Memory B cell (primary cell): ENCODE measurements at regions not wholly inside any gene's neighbourhood (a gene's known extent, or its start where the extent isn't known, plus 50 kb on each side); places are given as distances from the start of the nearest gene placed in this dataset.
A peak's percentile ranks its signal among the peaks of the same experiment; 100 is the strongest.
"Not testable (repeated sequence)": the region's sequence is repeated elsewhere in the genome, so short reads cannot be mapped to it uniquely, and the experiment has no call there.

Experiments used
- ATAC-seq: fragments of 150-1000 bp; cut with Tn5 transposase; 2 replicates; pipeline ENCODE4 v1.10.0; 2021; ENCODE audit warnings: low read depth, mild to moderate bottlenecking, moderate library complexity
- DNase-seq, 2 donors: peaks; one replicate each; pipeline ENCODE4 v3.0.0; 2022; ENCODE audit warnings: low spot score in 2 of 2
- H3K27ac Mint-ChIP-seq: one replicate; pipeline ENCODE4 v1.8.0; 2022; ENCODE audit warnings: mild to moderate bottlenecking, moderate library complexity, mixed read lengths
- H3K27me3 Mint-ChIP-seq: one replicate; pipeline ENCODE4 v1.8.0; 2022; ENCODE audit warnings: mixed read lengths
- H3K36me3 Mint-ChIP-seq: one replicate; pipeline ENCODE4 v1.8.0; 2022; ENCODE audit warnings: mild to moderate bottlenecking, mixed read lengths
- H3K4me1 Mint-ChIP-seq: one replicate; pipeline ENCODE4 v1.8.0; 2022; ENCODE audit warnings: mixed read lengths
- H3K4me3 Mint-ChIP-seq: one replicate; pipeline ENCODE4 v1.8.0; 2022; ENCODE audit warnings: mild to moderate bottlenecking, moderate library complexity, mixed read lengths
- H3K9me3 Mint-ChIP-seq: one replicate; pipeline ENCODE4 v1.8.0; 2022; ENCODE audit warnings: mixed read lengths

GRCh38 chr4:81343536-81343935 lies 128.2 kb downstream of the RASGEF1B start:
- peaks cover 8% of the 10 kb centered on the region for H3K27me3 Mint-ChIP-seq
- no peak overlapping the region for H3K27ac Mint-ChIP-seq
- DNase-seq, result no peak
- H3K9me3 Mint-ChIP-seq, result no peaks in the 10 kb centered on the region
- no peak for ATAC-seq
- H3K36me3 Mint-ChIP-seq, result peaks cover 4% of the 10 kb centered on the region
- no peaks in the 10 kb centered on the region for H3K4me1 Mint-ChIP-seq
- no peak overlapping the region for H3K4me3 Mint-ChIP-seq

DNA sequence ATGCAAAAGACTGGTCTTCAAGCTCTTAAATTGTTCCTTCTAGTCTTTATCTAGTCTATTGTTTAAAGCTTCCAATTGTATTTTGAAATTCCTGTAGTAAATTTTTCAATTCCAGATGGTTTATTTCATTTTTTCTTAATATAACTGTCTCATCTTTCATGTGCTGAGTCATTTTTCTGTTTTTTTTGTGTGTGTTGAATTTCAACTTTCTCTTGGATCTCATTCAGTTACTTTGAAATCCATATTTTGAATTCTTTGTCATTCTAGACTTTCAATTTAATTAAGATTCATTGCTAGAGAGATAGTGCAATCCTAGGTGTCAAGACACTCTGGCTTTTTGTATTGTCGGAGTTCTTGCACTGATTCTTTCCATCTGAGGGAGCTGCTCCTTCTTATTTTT lies 128.0 kb upstream of the PRKG2 start:
- DNase-seq, result no peak
- Mint-ChIP-seq H3K9me3 (no peaks in the 10 kb centered on the region), H3K4me1 (no peaks in the 10 kb centered on the region), H3K27ac (no peak overlapping the region), H3K36me3 (peaks cover 4% of the 10 kb centered on the region), H3K4me3 (no peak overlapping the region), H3K27me3 (peaks cover 8% of the 10 kb centered on the region)
- no peak for ATAC-seq

DNA sequence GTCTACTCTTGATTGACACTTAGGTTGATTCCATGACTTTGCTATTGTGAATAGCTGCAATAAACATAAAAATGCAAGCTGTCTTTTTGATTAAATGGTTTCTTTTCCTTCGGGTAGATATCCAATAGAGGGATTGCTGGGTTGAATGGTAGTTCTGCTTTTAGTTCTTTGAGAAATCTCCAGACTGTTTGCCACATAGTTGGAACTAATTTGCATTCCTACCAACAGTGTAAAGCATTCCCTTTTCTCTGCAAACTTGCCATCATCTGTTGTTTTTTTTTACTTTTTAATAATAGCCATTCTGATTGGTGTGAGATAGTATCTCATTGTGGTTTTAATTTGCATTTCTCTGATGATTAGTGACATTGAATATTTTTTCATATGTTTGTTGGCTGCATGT lies 122.2 kb upstream of the PRKG2 start:
- Mint-ChIP-seq H3K4me3 (no peak overlapping the region), H3K4me1 (no peaks in the 10 kb centered on the region), H3K36me3 (no peaks in the 10 kb centered on the region), H3K9me3 (peaks cover 1% of the 10 kb centered on the region), H3K27me3 (no peaks in the 10 kb centered on the region), H3K27ac (no peak overlapping the region)
- DNase-seq (no peak), ATAC-seq (no peak)

- Mint-ChIP-seq H3K27ac (no peak overlapping the region), H3K4me3 (no peak overlapping the region), H3K9me3 (peaks cover 1% of the 10 kb centered on the region), H3K36me3 (no peaks in the 10 kb centered on the region), H3K4me1 (no peaks in the 10 kb centered on the region), H3K27me3 (no peaks in the 10 kb centered on the region)
- ATAC-seq, result no peak
- DNase-seq, result no peak
These were observed 120.3 kb upstream of the PRKG2 start for GRCh38 chr4:81335122-81335912.

GRCh38 chr4:81330018-81330417 lies 115.0 kb upstream of the PRKG2 start:
- Mint-ChIP-seq H3K4me1 (no peaks in the 10 kb centered on the region), H3K27me3 (no peaks in the 10 kb centered on the region), H3K4me3 (no peak overlapping the region), H3K36me3 (no peaks in the 10 kb centered on the region), H3K9me3 (peaks cover 2% of the 10 kb centered on the region), H3K27ac (no peak overlapping the region)
- DNase-seq (no peak), ATAC-seq (no peak)

DNA sequence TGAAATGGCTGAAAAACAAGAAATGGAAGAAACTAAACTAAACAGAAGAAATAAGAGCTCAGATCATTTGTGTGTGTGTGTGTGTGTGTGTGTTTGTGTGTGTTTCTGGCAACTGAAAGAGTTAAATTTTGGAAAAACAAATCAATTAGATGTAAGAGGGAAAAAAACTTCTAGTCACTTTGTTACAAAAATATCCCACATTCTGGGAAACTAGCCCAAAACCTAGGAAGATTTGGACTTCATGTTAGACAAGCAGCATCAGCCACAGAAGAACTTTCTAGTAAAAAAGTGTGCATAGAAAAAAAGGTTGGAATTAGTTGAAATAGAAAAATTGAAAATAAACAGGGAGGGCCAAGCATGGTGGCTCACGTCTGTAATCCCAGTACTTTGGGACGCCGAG lies 111.6 kb upstream of the PRKG2 start:
- no peaks in the 10 kb centered on the region for H3K4me1 Mint-ChIP-seq
- no peak for DNase-seq
- H3K9me3 Mint-ChIP-seq, result peaks cover 6% of the 10 kb centered on the region
- H3K4me3 Mint-ChIP-seq, result no peak overlapping the region
- H3K27me3 Mint-ChIP-seq, result peaks cover 2% of the 10 kb centered on the region
- H3K27ac Mint-ChIP-seq, result no peak overlapping the region
- ATAC-seq, result no peak
- no peaks in the 10 kb centered on the region for H3K36me3 Mint-ChIP-seq

GRCh38 chr4:81324594-81324993 lies 109.6 kb upstream of the PRKG2 start:
- H3K27me3 Mint-ChIP-seq, H3K27ac Mint-ChIP-seq, H3K9me3 Mint-ChIP-seq, H3K36me3 Mint-ChIP-seq, H3K4me3 Mint-ChIP-seq, H3K4me1 Mint-ChIP-seq, DNase-seq, ATAC-seq: not testable (repeated sequence)

DNA sequence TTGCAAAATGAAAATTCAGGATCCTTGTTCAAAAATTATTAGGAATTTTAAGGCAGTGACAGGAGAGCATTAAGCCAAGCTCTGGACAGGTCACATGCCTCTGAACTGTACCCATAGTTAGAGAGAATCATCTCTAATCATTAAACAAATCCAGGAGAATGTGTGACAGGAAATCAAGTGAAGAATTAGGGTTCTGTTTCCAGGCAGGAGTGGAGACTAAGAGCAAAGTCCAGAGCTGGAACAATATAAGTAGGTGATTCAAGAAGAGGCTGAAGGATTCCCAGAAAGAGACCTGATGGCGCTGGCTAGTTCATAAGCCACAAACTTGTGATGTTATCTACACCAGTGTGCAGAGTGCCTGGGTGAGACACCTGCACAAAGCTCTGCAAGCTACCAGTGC lies 104.6 kb upstream of the PRKG2 start:
- no peak for ATAC-seq
- H3K4me3 Mint-ChIP-seq, result no peak overlapping the region
- no peaks in the 10 kb centered on the region for H3K36me3 Mint-ChIP-seq
- H3K9me3 Mint-ChIP-seq, result peaks cover 4% of the 10 kb centered on the region
- peaks cover 5% of the 10 kb centered on the region for H3K4me1 Mint-ChIP-seq
- no peak overlapping the region for H3K27ac Mint-ChIP-seq
- DNase-seq, result no peak
- peaks cover 4% of the 10 kb centered on the region for H3K27me3 Mint-ChIP-seq

GRCh38 chr4:81314897-81315470 lies 100.0 kb upstream of the PRKG2 start:
- Mint-ChIP-seq H3K4me1 (peaks cover 8% of the 10 kb centered on the region), H3K27me3 (peaks cover 4% of the 10 kb centered on the region), H3K36me3 (no peaks in the 10 kb centered on the region), H3K4me3 (no peak overlapping the region), H3K9me3 (no peaks in the 10 kb centered on the region), H3K27ac (peak overlapping the region; percentile 39)
- DNase-seq (no peak), ATAC-seq (no peak)

DNA sequence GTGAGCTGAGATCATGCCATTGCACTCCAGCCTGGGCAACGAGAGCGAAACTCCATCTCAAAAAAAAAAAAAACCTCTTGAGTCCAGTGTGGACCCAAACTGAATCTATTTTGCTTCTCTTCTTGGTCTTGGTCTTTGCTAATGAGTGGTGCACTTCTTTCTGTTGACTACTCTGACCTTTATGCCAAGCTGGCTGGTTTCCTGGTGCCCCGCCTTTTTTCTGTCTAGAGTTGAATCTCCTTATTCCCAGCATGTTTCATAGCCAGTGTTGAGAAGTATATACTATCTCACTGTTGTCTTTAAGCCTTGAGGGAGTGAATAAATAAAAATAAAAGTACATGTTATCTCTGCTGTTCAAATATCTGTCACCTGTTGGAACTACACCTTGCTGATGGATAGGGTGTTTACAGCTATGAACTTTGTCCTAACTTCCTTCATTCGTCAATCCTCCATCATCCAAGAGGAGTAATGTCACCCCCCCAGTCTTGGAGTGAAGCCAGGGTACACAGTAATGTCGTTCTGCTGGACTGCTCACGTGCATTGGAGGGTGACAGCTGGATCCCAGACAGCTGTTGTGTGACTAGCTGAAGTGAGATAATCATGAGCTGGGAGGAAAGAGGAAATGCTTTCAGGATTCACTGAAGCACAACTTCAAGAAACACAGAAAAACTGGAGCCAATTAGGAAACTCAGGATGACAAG lies 99.3 kb upstream of the PRKG2 start:
- Mint-ChIP-seq H3K27me3 (peaks cover 3% of the 10 kb centered on the region), H3K9me3 (no peaks in the 10 kb centered on the region), H3K27ac (peak overlapping the region; percentile 39), H3K4me3 (no peak overlapping the region), H3K4me1 (peaks cover 8% of the 10 kb centered on the region), H3K36me3 (no peaks in the 10 kb centered on the region)
- no peak for DNase-seq
- ATAC-seq, result no peak

DNA sequence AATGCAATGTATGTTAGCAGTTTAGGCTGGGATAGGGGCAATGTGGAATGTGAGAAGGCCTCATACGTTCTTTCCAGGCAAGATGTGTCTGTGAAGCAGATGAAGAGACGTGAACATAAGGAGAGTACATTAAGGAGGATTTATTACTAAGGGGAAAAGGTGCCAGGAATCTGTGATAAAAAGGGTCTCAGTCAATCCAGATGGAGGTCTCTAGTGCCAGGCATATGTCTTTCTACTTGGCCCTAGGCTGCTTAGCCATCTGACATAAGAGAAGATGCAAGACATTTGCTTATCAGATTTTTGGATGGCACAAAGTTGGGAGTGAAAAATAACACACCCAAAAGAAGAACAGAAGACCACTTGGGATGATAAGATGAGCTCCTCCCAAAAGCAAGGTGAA lies 93.0 kb upstream of the PRKG2 start:
- DNase-seq (no peak), ATAC-seq (no peak)
- H3K36me3 Mint-ChIP-seq, result no peaks in the 10 kb centered on the region
- H3K4me3 Mint-ChIP-seq, result no peak overlapping the region
- peaks cover 7% of the 10 kb centered on the region for H3K27me3 Mint-ChIP-seq
- no peaks in the 10 kb centered on the region for H3K9me3 Mint-ChIP-seq
- H3K4me1 Mint-ChIP-seq, result no peaks in the 10 kb centered on the region
- H3K27ac Mint-ChIP-seq, result no peak overlapping the region

- no peak overlapping the region for H3K27ac Mint-ChIP-seq
- H3K4me1 Mint-ChIP-seq, result no peaks in the 10 kb centered on the region
- peaks cover 4% of the 10 kb centered on the region for H3K27me3 Mint-ChIP-seq
- H3K4me3 Mint-ChIP-seq, result no peak overlapping the region
- no peak for DNase-seq
- H3K36me3 Mint-ChIP-seq, result no peaks in the 10 kb centered on the region
- ATAC-seq, result no peak
- no peaks in the 10 kb centered on the region for H3K9me3 Mint-ChIP-seq
These were observed 89.8 kb upstream of the PRKG2 start for GRCh38 chr4:81304871-81305270.

DNA sequence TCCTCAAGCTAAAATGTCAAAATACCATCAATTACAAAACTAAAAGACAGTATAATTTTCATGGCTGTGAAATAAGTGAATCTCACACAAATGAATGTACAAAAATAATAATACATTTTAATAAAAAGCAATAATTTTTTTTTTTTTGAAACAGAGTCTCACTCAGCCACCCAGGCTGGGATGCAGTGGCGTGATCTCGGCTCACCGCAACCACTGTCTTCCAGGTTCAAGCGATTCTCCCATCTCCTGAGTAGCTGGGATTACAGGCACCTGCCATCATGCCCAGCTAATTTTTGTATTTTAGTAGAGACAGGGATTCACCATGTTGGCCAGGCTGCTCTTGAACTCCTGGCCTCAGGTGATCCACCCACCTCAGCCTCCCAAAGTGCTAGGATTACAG lies 85.3 kb upstream of the PRKG2 start:
- H3K27ac Mint-ChIP-seq, H3K9me3 Mint-ChIP-seq, ATAC-seq, H3K4me1 Mint-ChIP-seq, DNase-seq, H3K36me3 Mint-ChIP-seq, H3K4me3 Mint-ChIP-seq, H3K27me3 Mint-ChIP-seq: not testable (repeated sequence)

- Mint-ChIP-seq H3K36me3 (no peaks in the 10 kb centered on the region), H3K4me3 (no peak overlapping the region), H3K27me3 (peaks cover 2% of the 10 kb centered on the region), H3K4me1 (no peaks in the 10 kb centered on the region), H3K27ac (no peak overlapping the region), H3K9me3 (no peaks in the 10 kb centered on the region)
- ATAC-seq, result no peak
- DNase-seq, result no peak
These were observed 75.8 kb upstream of the PRKG2 start for GRCh38 chr4:81290813-81291212.
